HG02840 (cell line): ENCODE measurements at regions not wholly inside any gene's neighbourhood (a gene's known extent, or its start where the extent isn't known, plus 50 kb on each side); places are given as distances from the start of the nearest gene placed in this dataset.
"Not testable (repeated sequence)": the region's sequence is repeated elsewhere in the genome, so short reads cannot be mapped to it uniquely, and the experiment has no call there.

Source experiments
- ATAC-seq: cut with Tn5 transposase; IDR thresholded peaks from one replicate; pipeline ENCODE4 v1.9.1; 2021; ENCODE audit warnings: mild to moderate bottlenecking, moderate library complexity, moderate number of reproducible peaks; ENCODE audit not compliant: unreplicated experiment, low FRiP score

GRCh38 chr4:60897415-60897814 is 302.7 kb upstream of the ADGRL3 start:
- no peak for ATAC-seq

- no peak for ATAC-seq
These were observed 295.0 kb upstream of the ADGRL3 start for GRCh38 chr4:60905162-60905561.

DNA sequence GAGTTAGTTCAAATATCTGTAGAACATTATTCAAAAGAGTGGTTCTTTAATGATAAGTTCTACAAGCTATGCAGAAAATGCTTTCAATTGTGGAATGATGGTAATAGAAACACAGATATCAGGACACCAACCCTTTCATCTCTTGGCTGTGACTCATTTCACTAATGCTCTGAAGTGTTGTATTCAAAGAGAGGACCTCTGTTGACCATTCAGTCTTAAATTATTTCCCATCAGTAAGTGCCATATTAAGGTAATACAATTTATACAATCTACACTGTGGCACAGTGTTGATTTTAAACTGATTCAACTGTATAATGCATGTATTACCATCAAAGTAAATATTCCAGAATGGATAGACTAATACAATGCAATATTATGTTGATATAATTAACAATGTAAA is 289.0 kb upstream of the ADGRL3 start:
- no peak for ATAC-seq

DNA sequence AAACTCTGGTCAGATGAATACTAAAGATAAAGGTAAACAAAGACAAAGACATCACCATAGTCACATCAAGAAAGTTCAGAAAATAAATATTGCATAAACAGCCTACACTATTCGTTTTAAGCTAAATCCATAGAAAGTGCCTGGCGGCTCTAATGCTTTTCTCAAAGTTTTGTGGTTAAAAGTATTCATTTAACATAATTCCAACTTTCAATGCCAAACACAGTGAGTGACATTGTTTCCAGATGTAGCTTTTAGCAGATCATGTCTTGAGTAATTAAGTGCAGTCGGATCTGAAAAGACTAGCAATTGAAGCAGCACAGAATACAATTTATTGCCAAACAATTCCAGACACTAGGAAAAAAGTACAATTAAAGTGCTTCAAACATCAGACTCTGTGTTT is 287.1 kb upstream of the ADGRL3 start:
- no peak for ATAC-seq

DNA sequence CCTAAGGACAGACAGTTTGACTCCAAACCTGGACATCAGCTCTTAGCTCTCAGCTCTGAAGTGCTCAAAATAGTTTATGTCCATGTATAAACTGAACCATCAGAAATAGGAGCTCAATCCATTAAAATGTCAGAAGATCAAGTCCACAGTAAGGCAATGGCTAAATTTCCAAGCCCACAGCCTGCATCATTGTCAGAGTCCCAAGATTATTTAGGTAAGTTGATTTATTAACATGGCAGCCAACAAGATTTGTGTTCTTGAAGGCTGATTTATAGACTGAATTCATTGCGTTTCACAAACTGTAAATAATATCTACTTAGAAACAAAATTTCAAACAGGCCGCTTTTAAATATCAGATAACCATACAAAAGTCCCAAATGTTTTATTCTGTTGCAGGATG is 286.5 kb upstream of the ADGRL3 start:
- no peak for ATAC-seq

- not testable (repeated sequence) for ATAC-seq
These were observed 278.4 kb upstream of the ADGRL3 start for GRCh38 chr4:60921735-60922134.

DNA sequence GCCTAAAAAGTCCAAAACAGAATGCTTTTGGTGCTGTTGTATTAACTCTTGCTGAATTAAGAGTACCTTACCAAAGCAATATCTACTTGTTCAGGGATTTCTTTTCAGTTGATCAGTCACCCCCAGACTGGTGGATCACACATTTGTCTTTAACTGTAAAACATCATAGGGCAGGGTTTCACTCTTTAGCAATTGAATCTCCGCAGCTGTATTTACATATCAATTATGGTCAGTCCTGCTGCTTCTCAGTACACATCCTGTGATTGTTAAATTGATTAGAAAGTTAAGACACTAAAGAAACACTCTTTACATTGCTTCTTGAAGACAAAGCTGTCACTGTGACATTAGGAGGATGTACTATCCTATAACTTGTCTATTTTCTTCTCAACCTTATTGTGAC is 277.1 kb upstream of the ADGRL3 start:
- ATAC-seq: no peak

GRCh38 chr4:60926624-60927023 is 273.5 kb upstream of the ADGRL3 start:
- no peak for ATAC-seq

GRCh38 chr4:60930866-60931265 is 269.3 kb upstream of the ADGRL3 start:
- ATAC-seq: no peak

DNA sequence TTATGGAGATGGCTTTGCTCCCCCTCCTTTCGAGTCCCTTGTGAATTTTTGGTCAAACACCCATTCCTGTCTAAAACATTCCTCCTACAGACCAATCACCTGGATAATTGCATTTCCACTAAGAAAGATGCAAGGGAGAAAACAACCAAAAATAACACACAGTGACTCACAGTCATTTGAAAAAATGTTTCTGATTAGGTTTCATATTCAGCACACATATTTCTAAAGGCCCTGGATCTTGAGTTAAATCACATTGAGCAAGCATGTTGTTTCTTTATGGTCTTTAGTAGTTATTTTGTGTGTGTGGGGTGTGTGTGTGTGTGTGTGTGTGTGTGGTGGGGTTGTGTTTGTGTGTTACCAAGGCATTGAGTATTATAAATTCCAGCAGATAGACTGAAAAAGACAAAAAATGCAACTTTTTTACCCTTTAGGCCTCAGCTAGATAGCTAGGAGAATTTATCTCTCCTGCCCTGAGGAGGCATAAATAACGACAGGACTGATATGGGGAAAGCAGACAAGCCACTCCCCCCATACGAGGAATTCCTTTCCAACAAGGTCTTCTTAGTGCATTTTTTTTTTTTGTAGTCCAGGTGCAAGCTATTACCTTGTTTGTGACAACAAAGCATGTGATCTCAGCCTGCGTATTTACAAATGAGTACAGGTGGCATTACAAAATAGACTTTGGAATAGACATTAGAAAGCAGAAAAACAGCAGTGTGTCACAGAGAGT is 265.4 kb upstream of the ADGRL3 start:
- ATAC-seq: no peak

GRCh38 chr4:60938181-60938580 is 261.9 kb upstream of the ADGRL3 start:
- no peak for ATAC-seq

DNA sequence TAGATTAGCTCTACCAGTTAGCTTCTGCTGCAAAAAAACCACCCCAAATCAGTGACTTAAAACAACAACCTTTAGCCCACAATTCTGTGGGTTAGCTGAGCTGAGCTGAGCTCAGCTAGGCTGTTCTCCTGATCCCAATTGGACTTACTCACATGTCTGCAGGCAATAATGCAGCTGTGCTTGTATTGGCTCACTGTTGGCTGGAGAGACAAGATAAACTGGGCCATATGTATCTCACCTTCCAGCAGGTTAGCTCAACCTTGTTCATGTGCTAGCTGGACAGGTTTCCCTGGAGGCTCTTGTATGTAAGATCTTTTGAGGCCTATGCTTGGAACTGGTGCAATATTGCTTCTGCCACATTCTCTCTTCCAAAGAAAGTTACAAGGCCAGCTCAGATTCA is 261.5 kb upstream of the ADGRL3 start:
- no peak for ATAC-seq

DNA sequence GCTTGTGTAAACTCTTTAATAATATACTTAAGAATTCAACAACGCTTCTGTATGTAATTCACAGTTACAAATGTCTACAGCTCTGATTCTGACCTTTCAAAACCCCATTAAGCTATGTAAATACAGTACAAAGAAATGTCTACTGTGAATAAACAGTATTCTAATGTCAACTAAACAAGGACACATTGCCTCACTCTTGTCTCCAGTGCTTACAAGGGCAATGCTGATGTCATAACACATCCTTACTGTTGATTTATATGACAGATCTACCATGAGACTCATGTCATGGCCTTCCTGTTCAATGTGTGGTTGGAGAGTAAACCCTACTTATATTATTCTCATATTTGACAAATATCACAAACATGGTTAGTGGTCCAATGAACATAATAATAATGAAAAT is 256.1 kb upstream of the ADGRL3 start:
- ATAC-seq: no peak

DNA sequence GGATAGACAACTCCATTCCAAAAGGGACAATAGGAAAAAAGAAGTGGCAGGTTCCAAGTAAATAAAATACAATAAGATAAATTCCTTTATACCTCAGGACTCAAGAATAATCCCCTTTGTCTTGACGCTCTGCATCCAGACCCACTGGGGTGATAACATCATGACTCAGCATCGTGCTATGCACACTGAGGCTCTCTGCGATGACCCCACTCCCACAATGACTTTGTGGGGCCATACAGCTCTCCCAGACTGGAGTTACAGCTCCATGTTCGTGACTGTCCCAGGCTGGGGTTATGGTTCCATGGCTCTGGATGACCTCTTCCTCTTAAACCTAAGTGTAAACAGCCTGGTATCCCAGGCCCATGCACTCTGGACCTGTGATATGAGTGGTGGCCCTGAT is 254.5 kb upstream of the ADGRL3 start:
- ATAC-seq: no peak

DNA sequence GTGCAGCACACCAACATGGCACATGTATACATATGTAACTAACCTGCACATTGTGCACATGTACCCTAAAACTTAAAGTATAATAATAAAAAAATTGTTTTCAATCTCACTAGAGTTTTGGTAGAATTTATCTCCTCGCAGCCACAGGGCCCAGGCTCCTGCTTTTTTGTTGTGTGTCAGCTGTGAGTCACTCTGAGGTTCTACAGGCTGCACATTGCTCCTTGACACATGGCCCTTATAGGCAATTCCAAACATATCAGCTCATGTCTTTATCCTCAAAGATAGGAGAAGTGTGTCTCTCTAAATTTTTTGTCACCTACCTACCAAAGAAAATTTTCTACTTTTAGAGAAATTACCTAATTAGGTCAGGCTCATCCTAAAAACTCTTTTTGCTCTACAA is 252.1 kb upstream of the ADGRL3 start:
- no peak for ATAC-seq

DNA sequence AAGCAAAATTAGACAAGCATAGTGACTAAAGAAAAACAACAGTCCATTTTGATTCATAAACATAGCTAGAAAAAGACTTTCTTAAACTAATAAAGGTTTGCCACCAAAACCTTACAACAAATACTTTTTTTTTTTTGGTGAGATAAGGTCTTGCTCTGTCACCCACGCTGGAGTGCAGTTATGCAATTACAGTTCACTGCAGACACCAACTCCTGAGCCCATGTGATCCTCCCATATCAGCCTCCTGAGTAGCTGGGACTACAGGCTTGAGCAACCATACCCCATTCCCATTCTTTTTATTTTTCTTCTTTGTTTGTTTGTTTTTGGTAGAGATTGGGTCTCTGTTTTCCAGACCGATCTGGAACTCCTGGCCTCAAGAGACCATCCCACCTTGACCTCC is 247.2 kb upstream of the ADGRL3 start:
- ATAC-seq: no peak

DNA sequence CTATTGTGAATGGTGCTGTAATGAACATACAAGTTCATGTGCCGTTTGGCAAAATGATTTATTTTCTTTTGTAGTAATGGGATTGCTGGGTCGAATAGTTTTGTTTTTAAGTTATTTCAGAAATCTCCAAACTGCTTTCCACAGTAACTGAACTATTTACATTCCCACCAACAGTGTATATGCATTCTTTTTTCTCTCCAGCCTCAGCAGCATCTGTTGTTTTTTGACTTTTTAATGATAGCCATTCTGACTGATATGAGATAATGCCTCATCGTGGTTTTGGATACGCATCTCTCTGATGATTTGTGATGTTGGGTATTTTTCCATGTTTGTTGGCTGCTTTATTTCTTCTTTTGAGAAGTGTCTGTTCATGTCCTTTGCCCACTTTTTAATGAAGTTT is 246.3 kb upstream of the ADGRL3 start:
- no peak for ATAC-seq

DNA sequence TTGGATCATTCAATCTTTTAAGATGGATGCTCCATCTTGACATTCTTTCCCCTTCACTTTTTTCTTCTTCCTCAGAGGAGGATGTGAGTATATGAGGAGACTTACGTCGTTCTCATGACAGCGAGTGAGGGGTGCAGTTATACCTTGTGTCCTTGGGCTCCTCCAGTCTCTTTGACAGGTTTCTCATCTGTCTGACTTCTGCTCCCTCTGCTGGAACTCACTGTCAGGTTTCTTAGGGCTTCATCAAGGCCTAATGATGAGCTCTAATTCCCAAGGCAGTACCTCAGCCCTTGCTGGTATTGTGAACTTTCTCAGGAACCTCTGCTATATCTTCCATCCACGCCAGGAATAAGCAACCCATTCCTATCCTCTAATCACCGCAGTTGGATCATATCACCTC is 237.8 kb upstream of the ADGRL3 start:
- ATAC-seq: no peak

GRCh38 chr4:60981534-60981933 is 218.6 kb upstream of the ADGRL3 start:
- ATAC-seq: no peak

GRCh38 chr4:60989141-60989540 is 211.0 kb upstream of the ADGRL3 start:
- no peak for ATAC-seq

DNA sequence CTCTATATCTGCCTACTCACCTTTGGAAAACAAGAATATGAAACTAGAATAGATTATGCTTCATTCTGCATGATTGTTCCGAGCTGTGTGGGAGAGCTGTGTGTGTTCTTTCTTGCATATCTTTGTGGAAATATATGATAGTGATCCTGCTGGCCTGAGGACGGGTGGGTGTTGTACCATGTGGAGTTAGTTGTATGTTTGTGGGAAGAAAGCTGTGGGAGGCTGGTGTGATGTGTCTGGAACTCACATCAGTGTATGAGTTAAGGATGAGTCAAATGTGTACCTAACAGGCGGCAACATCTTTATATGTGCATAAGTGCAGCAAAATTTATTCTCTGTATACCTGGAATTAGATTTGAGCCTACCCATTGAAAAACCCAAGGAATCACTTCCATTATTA is 208.1 kb upstream of the ADGRL3 start:
- ATAC-seq: no peak

DNA sequence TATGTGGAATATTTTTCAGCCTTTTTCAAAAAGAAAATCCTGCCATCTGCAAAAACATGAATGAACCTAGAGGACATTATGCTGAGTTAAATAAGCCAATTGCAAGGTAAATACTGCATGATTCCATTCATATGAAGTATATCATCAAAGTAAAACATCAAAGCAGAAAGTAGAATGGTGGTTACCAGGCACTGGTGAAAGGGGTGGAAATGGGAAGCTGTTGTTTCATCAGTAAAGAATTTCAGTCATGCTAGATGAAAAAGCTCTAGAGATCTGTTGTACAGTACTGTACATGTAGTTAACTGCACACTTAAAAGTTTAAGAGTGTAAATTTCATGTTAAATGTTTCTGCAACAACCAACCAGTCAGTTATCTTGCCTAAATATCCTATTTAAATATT is 196.8 kb upstream of the ADGRL3 start:
- no peak for ATAC-seq

DNA sequence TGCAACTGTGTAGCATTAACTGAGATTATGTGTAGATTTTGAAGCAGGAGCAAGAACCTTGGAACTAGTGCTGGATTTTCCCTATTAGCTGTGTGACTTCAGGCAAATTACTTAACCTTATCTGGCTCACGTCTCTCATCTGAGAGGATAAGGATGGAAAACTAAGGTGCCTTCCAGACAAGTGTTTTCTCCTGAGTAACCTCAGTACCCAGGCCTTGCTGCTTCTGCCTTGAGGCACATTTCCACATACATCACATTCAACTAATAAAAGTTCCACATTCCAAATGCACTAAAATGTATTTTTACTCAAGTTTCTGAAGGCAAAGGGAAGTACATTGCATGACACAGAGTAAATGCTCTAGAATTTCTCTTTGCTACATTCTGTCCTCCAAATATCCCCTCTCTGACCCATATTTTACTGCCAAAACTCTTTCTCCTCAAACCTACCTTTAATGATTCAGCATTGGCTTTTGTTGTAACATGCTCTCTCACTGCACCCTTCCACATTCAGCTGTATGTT is 195.4 kb upstream of the ADGRL3 start:
- ATAC-seq: no peak
